Ascending aorta (tissue), 2 donors: ENCODE measurements at regions not wholly inside any gene's neighbourhood (a gene's known extent, or its start where the extent isn't known, plus 50 kb on each side); places are given as distances from the start of the nearest gene placed in this dataset.

Experiments used
- DNase-seq, 2 donors: peaks; one replicate each; pipeline ENCODE4 v3.0.0-alpha.2; 2019; ENCODE audit warnings: low spot score in 2 of 2
- H3K27ac ChIP-seq, 2 donors: fragments of 200-600 bp; sonication (generic); one replicate each; pipeline ENCODE4 v1.5.1; 2016 to 2017; ENCODE audit warnings: mild to moderate bottlenecking in 1 of 2
- H3K27me3 ChIP-seq: fragments of 200-600 bp; sonication (generic); one replicate; pipeline ENCODE4 v1.5.1; 2017
- H3K36me3 ChIP-seq, 2 donors: fragments of 200-600 bp; sonication (generic); one replicate each; pipeline ENCODE4 v1.5.1; 2016
- H3K4me1 ChIP-seq, 2 donors: fragments of 200-600 bp; sonication (generic); one replicate each; pipeline ENCODE4 v1.5.1; 2016 to 2017; ENCODE audit warnings: mild to moderate bottlenecking in 1 of 2
- H3K4me3 ChIP-seq, 2 donors: fragments of 200-600 bp; sonication (generic); one replicate each; pipeline ENCODE4 v1.5.1; 2016 to 2017; ENCODE audit warnings: mild to moderate bottlenecking in 1 of 2
- H3K9me3 ChIP-seq, 2 donors: fragments of 200-600 bp; sonication (generic); one replicate each; pipeline ENCODE4 v1.5.1; 2016
- intact Hi-C: fragments of 100-400 bp; cut with DNase I; formaldehyde crosslinking; loops from one replicate; pipeline ENCODE4 v1.15.1; 2023
- TF ChIP-seq, protein P1 (sequence below), 3 experiments: fragments of 200-600 bp in 2 of 3; fragments of 450-650 bp in 1 of 3; sonication (generic) in 2 of 3; IDR thresholded peaks; one replicate each; pipeline ENCODE4 v1.5.1; 2016 to 2019; ENCODE audit warnings: antibody characterized with exemption in 3 of 3, mild to moderate bottlenecking in 1 of 3, moderate library complexity in 1 of 3

DNA sequence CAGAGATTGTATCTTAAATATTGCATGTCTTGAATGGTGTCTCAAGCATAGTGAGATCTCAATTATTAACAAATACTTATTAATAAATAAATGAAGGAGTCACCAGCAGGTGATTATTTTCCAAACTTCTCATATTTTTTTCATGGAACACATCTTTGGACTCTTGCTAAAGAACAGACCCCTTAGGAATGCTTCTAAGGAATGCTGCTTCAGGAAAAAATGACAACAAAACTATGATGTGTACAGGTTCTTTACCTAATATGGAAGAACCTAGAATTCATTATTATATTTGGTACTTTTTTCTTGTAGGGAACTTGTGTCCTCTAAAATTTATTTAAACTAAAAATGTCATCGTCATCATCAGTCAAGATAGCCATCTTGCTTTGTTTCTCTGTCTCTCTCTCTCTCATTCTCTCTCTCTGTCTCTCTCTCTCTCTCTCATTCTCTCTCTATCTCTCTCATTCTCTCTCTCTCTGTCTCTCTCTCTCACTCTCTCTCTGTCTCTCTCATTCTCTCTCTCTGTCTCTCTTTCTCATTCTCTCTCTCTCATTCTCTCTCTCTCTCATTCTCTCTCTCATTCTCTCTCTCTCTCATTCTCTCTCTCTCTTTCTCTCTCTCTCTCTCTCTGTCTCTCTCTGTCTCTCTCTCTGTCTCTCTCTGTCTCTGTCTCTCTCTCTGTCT is 63.0 kb upstream of the ETS2 start:
- Histone ChIP-seq H3K27me3 (no peaks in the 10 kb centered on the region), H3K9me3 (no peaks in the 10 kb centered on the region), H3K27ac (no peak overlapping the region), H3K4me3 (no peak overlapping the region), H3K4me1 (no peaks in the 10 kb centered on the region), H3K36me3 (no peaks in the 10 kb centered on the region)
- no peak for DNase-seq
- TF ChIP-seq, protein P1, sequence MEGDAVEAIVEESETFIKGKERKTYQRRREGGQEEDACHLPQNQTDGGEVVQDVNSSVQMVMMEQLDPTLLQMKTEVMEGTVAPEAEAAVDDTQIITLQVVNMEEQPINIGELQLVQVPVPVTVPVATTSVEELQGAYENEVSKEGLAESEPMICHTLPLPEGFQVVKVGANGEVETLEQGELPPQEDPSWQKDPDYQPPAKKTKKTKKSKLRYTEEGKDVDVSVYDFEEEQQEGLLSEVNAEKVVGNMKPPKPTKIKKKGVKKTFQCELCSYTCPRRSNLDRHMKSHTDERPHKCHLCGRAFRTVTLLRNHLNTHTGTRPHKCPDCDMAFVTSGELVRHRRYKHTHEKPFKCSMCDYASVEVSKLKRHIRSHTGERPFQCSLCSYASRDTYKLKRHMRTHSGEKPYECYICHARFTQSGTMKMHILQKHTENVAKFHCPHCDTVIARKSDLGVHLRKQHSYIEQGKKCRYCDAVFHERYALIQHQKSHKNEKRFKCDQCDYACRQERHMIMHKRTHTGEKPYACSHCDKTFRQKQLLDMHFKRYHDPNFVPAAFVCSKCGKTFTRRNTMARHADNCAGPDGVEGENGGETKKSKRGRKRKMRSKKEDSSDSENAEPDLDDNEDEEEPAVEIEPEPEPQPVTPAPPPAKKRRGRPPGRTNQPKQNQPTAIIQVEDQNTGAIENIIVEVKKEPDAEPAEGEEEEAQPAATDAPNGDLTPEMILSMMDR (IDR thresholded peaks at IDR 0.05): no peak
- intact Hi-C loops: no loop called here

DNA sequence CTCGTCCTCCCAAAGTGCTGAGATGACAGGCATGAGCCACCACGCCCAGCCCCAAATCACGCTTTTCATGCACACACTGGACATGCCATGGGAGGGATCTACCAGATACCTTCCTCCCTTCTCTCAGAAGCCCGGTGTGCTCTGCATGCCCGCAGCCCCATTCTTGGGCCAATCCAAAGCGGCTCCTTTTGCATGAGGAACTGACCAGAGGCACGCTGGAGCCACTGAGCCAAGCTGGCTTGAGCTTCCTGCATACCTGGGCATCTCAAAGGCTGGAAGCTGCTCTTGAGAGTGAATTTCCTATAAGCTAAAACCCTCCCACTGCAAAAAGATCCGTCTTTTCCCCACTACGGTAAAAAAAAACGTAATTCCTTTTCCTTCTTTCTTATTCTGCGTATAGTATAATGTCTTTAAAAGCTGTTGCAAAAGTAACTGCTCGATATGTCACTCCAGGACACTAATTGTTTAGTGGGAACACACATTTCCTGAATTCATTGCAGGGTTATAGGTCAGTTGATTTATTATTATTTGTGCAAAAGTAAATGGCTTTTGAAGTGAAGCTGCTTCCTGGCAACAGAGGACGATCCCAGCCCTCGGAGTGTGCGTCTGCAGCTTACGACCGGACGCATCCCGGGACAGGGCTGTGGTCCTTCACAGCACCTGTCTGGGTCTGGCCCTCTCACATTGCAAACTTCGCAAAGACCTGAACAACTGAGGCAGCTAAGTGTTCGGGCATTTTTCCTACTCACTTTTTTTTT is 61.8 kb upstream of the ETS2 start:
- H3K4me1 ChIP-seq: no peaks in the 10 kb centered on the region
- H3K9me3 ChIP-seq: no peaks in the 10 kb centered on the region
- H3K36me3 ChIP-seq: no peaks in the 10 kb centered on the region
- intact Hi-C loops: no loop called here
- no peaks in the 10 kb centered on the region for H3K27me3 ChIP-seq
- TF ChIP-seq, protein P1 (IDR thresholded peaks at IDR 0.05): no peak
- no peak overlapping the region for H3K27ac ChIP-seq
- H3K4me3 ChIP-seq: no peak overlapping the region
- no peak for DNase-seq

DNA sequence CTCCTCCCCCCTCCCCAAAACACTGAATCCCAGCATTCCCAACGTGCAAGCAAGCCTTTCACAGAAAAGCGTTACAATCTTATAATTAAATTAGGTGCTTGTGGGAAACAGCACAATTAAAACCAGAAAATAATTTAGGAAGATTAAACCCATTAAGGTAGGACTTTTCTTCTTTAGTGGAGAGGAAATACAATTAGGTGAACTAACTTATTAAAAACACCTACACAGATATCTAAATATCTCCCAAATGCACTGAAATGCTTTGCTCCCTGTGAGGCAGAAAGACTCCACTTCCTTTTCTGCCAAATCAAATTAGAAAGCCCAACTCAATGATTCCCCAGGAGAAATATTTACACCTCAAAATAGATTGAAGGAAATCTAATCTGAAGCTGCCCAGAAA is 60.9 kb upstream of the ETS2 start:
- Histone ChIP-seq H3K4me3 (no peak overlapping the region), H3K27me3 (no peaks in the 10 kb centered on the region), H3K4me1 (no peaks in the 10 kb centered on the region), H3K36me3 (no peaks in the 10 kb centered on the region), H3K27ac (no peak overlapping the region), H3K9me3 (no peaks in the 10 kb centered on the region)
- DNase-seq: no peak
- intact Hi-C loops: no loop called here
- TF ChIP-seq, protein P1 (IDR thresholded peaks at IDR 0.05): no peak

DNA sequence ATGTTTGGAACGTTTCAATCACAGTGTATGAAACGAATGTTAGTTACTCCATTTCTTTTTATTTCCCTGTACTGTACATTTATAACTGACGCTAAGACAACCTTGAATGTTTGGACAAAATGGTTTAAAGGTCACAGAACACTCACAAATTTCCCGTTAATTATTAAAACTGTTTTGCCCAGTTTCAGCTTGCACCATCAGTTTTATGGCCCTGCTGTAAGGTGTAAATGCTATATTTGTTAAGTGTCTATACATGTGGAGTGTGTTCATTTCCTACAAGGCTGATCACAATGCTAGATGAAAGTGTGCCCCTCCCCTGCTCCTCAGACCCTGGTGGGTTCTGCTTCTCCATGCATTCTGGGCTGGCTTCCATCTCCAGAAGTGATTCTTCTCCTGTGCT is 57.9 kb upstream of the ETS2 start:
- DNase-seq: no peak
- intact Hi-C loops: no loop called here
- Histone ChIP-seq H3K4me3 (no peak overlapping the region), H3K36me3 (no peaks in the 10 kb centered on the region), H3K27me3 (no peaks in the 10 kb centered on the region), H3K9me3 (no peaks in the 10 kb centered on the region), H3K4me1 (peaks cover 3 to 23% of the 10 kb centered on the region in 2 donors), H3K27ac (no peak overlapping the region)
- TF ChIP-seq, protein P1 (IDR thresholded peaks at IDR 0.05): no peak

DNA sequence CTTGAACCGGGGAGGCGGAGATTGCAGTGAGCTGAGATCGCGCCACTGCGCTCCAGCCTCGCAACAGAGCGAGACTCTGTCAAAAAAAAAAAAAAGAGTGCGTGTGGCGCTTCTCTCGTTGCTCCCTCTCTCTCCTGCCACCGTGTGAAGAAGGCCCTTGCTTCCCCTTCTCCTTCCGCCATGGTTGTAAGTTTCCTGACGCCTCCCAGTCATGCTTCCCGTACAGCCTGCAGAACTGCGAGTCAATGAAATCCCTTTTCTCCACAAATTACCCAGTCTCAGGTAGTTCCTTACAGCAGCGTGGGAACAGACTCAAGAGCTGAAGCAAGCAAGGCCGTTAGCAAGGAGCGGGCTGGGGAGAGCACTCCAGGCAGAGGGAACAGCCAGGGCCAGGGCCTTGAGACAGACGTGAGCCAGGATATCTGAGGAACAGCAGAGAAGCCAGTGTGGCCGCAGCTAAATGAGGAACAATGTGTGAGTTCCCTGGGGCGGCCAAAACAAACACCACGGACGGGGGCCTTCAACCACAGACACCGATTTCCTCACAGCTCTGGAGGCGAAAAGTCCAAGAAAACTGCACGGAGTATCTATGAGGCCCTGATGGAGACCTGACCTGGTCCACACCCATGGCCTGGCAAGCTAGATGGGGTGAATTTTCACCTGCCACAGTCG is 54.2 kb upstream of the ETS2 start:
- TF ChIP-seq, protein P1 (IDR thresholded peaks at IDR 0.05): no peak
- Histone ChIP-seq H3K9me3 (no peaks in the 10 kb centered on the region), H3K36me3 (no peaks in the 10 kb centered on the region), H3K27me3 (no peaks in the 10 kb centered on the region), H3K27ac (peak overlapping the region; percentile 77 to 92), H3K4me1 (peaks cover 15 to 47% of the 10 kb centered on the region in 2 donors), H3K4me3 (no peak overlapping the region)
- intact Hi-C loops: loop anchor here (5.0 kb wide), 2 partner anchors 256 to 336 kb away; no protein-coding TSS in a partner anchor
- DNase-seq: peak; percentile 77 to 92
